Breast epithelium (tissue), 3 donors: ENCODE measurements at regions not wholly inside any gene's neighbourhood (a gene's known extent, or its start where the extent isn't known, plus 50 kb on each side); places are given as distances from the start of the nearest gene placed in this dataset.

Source experiments
- CTCF ChIP-seq, 3 donors: fragments of 450-650 bp; IDR thresholded peaks; one replicate each; pipeline ENCODE4 v1.5.1; 2016 to 2017; ENCODE audit warnings: antibody characterized with exemption in 3 of 3, mild to moderate bottlenecking in 3 of 3, moderate library complexity in 3 of 3
- POLR2AphosphoS5 ChIP-seq, 3 donors: sonication (generic); formaldehyde crosslinking; IDR thresholded peaks; one replicate each; pipeline ENCODE4 v1.6.1; 2017; ENCODE audit warnings: antibody characterized with exemption in 3 of 3

DNA sequence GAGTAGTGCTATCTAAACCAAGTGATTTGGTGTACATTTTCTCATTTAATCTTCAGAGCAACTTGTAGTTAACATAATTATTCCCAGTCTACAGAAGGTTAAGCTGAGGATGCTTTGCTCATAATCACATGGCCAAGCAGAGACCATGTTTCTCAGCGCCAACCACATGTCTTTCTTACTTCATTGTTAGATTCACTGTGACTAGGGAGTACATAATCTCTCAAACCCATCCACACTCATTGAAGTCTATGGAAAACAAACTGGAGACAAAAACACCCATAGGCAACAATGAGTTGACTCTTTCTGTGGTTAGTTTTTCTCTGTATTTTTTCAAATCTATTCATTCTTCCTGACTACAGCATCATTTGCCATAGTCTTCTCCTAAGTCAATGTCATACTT lies 281.7 kb upstream of the PTGER4 start:
- TF ChIP-seq CTCF (IDR thresholded peaks at IDR 0.05), result no peak
- no peak for TF ChIP-seq POLR2AphosphoS5 (IDR thresholded peaks at IDR 0.05)
